ENCODE measurements at regions not wholly inside any gene's neighbourhood (a gene's known extent, or its start where the extent isn't known, plus 50 kb on each side); places are given as distances from the start of the nearest gene placed in this dataset.

DNA sequence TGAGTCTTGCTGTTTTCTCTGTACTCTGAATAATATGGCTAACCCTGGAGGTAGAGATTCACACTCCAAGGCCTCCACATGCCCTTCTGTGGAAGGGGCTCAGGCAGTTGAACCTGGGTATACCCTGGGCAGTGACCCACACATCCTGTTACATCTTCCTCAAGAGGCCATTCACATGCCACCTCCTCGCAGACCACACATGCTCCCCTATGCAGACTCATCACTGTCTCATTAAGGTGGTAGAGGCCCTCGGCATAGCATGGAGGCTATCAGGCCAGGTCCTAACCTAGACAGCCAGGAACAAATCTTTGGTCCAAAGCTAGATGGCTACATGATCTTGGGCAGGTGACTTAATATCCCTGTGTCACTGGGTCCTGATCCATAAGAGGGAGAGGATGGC lies 363.9 kb upstream of the ZNF507 start:
- no peak for DNase-seq (ENCODE audit: low spot score)

DNA sequence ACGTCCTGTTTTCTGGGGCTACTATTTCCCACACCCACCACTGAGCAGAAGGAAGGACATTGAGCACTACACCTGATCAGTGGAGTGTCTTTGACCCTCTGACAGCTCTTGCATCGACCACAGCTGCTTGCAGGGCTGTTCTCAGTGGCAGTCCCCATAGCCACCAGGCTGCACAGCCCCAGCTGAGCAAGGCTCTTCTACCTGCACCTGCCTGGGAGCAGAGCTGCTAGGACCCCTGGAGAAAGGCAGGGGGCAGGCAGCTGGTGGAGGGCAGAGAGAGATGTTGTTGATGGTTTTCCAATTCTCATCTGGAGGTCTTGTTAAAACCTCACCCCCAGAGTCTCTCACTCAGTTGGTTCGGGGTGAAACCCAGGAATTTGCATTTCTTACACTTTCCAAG lies 361.8 kb upstream of the ZNF507 start:
- DNase-seq (ENCODE audit: low spot score): no peak

DNA sequence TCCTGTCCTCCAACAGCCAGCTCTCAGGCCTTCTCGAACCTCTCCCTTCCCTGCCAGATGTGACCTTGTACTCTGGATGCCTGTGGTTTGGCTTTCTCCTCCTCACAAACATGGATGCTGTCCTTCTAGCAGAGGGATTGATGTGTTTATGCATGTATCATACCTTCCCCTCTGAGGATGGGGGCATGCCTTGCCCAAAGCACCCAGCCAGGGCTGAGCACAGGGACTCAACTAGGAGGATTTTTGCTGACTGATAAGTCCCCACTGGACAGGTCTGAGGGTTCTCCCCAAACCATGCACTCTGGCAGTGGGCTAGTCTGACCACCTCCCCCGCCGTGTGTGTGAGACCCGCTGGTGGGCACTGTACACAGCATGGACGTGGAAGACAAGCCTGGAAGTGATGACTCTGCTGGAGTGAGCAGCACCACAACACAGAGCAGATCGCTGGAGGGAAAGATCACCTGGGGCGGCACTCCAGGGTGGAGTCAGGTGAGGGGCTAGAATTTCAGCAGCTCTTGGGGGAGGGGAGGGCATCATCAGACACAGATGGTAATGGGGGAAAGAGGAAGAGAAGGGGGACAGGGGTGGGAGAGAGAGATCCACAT lies 360.3 kb upstream of the ZNF507 start:
- no peak for DNase-seq (ENCODE audit: low spot score)

DNA sequence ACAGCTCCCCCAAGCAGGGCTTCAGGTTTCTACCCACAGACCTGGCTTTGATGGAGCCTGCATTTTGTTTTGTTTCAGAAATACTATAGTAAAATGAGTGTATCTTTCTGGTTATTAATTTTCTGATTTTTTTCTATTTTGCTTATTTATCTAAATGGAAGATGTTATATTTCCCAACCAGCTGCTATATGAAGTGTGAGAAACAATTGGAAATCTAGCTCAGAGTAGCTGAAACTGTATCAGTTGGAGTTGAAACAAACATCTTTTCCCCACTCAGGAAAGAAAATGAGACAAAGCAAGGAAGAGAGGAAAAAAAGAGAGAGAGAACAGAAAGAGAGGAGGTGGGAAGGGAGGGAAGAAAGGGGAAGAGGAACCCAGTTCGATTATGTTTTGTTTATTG lies 358.5 kb upstream of the ZNF507 start:
- no peak for DNase-seq (ENCODE audit: low spot score)

DNA sequence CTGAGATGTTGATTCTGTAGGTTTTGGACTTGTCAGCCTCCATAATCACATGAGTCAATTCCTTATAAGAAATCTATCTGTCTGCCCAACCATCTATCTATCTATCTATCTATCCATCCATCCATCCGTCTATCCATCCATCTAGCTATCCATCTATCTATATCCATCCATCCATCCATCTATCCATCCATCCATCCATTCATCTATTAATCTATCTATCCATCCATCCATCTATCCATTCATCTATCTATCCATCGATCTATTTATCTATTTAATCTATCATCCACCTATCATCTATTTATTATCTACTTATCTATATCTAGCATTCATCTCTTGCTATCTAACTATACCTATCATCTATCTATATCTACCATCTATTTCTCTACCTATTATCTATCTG lies 357.2 kb upstream of the ZNF507 start:
- DNase-seq (ENCODE audit: low spot score): no peak

DNA sequence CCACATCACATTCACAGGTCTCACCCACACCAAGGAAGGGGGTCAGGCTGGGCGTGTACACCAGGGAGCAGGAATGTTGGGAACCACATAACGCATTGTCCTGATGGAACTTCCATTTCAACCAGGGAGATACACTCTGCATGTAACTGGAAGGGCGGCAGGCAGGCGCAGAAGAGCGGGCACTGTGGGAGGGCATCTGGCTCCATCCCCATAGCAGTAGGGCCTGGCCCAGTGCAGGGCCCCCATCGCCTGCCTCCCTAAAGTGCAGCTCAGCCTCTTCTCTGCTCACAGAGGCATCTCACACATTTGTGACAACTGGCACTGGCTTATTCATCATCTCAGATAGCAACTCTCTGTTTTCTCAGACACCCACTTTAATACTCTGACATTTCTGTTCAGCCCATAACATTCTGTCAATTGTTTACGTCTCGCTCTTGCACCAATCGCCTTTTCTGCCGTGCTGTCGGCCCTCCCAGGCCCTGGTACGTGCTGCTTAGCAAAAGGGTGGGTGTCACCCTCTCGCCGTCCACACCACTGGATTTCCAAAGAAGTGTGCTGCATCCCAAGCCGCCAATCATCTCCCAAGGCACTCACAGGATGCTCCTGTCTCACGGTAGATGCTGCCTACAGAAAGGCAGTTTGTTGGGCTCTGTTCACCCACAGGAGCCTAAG lies 353.3 kb upstream of the ZNF507 start:
- no peak for DNase-seq (ENCODE audit: low spot score)

DNA sequence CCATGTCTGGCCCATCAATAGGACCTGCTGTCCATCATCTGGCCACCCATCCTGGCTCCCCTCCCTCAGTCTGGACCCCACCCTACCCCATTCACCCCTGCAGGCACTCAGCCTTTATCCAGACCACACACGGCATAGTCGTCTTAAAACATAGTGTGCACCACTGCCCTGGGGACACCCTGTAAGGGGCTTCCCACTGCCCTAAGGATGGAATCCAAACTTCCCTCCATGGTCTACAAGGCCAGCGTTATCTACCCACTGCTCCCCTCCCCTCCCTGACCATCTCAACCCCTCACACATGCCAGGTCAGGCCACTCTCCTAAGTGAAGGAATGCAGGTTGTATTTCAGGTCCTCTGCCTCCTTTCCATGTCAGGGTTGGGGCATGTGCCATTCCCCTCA lies 352.7 kb upstream of the ZNF507 start:
- DNase-seq (ENCODE audit: low spot score): no peak

DNA sequence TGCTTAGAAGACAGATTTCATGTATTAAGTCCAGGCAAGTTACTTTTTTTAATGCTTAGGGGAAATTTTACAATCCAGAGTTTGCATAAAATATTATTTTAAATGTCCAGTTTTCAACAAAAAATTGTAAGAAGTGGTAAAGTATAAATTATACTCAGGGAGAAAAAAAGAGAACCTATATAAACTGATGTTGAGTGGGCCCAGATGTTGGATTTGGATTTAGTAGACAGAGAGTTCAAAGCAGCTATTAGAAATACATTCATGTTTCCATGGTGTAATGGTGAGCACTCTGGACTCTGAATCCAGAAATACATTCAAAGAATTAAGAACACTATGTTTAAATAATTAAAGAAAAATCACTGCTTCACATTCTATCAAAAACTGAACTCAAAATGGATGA lies 349.9 kb upstream of the ZNF507 start:
- no peak for DNase-seq (ENCODE audit: low spot score)

DNA sequence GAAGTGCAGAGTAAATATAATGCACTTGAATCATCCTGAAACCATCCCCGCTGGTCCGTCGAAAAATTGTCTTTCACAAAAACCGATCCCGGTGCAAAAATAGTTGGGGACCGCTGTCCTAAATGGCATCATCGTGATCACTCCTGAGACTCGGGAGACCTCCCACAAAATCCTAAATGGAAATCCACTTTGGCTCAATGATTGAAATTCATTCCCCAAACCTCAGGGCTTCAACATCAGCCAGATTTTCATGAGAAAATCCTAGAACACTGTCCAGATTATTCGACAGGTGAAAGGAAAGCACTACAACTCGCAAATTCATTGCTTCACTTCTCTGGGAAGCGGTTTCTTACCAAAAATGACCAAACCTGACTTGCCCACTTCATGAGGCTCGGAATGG lies 335.3 kb upstream of the ZNF507 start:
- no peak for DNase-seq (ENCODE audit: low spot score)

DNA sequence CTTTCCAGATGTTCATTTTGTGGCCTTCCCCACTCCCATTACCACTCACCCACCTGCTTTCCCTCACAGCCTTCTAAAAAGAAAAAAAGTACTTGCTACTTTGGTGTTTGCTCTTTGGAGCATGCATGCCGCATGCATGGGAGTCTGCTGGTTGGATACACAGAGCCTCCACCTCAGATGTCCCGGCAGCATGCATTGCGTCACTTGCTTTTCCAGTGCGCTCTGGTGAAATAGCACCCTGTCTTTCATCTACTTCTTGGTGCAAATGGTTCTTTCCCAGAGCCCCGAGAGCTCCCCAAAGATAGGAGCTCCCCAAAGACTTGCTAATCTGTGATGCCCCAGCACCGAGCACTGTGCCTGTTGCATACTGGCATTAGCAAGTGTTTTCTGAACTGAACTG lies 333.2 kb upstream of the ZNF507 start:
- DNase-seq (ENCODE audit: low spot score): no peak

DNA sequence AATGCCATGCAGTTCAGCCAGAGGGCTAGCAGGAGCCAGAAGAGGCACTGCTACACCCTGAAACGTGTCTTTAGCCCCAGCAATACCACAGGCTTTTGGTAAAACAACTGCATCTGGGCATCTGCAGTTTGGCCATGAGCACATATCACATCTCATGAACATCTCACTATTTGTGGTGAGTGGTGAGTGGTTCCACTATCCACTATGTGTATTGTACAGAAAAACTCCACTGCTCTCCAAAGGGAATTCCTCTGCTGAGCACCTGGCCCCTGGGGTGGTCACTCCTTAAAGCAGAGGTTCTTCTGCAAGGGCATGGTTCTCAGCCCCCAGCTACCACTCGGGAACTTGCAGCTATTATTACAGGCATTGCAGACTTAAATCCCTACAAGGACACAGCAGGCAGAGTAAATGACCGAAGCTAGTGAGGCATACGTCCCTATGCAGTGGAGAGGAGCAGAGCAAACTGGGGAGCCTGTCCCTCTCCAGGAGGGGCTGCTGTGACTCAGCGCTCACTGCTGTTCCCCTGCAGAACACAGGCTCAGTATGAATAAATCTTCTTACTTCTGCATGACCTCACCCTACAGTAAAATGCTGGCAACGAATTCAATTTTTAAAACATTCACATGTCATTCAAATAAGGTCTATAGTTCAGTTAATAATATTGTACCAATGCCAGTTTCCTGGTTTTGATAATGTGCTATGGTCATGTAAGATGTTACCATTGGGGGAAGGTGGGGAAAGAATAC lies 332.4 kb upstream of the ZNF507 start:
- no peak for DNase-seq (ENCODE audit: low spot score)

DNA sequence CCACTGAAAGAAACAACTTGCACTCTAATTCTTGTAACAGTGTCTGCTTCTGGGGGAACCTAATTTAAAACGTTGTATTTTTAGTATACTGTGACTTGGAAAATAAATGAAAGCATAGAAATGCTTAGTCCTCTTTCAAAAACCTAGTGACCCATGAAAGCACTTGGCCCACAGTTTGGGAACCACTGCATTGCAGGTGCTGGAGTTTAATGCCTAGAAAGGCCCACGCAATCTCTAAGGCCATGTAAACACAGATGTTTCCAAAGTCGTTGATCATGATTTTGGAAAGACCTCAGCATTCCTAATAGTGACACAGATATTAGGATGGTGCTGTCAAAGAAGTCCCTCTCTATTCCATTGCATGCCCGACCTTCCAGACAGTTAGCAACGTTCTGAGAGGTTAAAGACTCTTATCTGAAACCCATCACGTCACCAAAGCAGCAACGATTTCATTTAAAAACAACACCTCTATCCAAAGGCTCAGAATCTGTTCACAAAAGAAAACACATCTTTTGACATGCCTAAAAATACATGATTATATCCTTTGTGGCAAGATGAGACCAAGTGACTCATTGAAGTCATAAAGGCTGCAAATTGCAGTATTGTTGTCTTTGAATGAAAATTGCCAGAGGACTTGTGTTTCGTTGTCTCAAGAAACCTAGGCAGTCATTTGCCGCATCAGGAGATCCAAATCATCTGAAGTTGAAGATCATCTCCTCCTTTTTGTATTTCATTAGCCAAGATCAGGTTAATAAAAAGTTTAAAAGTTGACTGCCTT lies 328.0 kb upstream of the ZNF507 start:
- no peak for DNase-seq (ENCODE audit: low spot score)

DNA sequence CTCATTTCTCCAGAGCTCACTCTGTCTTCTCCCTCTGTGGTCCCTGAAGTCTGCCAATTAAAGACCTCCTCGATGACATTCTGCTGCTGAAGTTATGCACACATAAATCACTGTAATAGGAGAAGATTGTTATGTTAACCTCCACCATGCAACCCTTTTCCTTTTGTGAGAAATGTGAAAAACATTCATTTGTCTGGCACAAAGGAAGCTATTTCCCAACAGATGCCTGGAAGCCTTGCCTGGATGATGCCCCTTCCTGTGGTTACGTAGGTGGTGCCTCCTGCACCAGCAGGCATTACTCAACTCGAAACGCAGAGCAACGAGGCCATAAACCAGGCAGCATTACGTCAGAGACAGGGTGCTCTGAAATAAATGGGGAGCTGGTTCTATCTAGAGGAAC lies 327.4 kb upstream of the ZNF507 start:
- peak; percentile 50 for DNase-seq (ENCODE audit: low spot score)

DNA sequence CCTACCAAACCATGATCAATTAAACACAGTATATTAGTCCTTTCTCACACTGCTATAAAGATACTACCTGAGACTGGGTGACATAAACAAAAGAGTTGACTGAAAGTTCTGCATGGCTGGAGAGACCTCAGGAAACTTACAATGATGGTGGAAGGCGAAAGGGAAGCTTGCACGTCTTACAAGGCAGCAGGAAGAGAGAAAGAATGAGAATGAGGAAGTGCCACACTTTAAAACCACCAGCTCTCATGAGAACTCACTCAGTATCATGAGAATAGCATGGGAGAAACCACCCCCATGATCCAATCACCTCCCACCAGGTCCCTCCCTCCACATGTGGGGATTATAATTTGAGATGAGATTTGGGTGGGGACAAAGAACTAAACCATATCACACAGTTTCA lies 324.9 kb upstream of the ZNF507 start:
- no peak for DNase-seq (ENCODE audit: low spot score)

DNA sequence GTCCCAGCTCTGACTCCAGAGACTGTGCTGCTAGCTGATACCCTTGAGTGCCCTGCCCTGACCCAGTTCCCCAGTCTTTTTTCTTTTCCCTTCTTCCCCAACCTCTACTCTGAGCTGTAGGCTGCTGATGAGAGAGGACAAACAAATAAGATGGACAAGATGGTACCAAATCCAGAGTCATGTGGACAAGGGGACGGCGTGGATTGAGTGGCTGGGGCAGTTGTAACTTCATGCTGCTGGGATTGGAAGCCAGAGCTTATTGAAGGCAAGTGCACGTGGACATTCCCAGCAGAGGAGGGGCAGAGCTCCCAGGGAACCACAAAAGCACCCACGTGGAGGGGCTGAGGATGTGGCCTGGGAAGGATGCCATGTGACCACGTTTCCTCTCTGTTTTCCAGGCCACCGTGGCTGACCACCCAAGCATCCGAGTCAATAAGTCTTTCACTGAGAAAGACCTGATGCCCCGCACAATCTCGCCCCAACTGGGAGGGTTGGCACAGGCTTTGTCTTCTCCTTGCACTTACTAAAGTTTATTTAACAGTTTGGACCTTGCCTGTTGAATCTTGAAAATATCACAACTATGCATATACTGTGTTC lies 323.3 kb upstream of the ZNF507 start:
- no peak for DNase-seq (ENCODE audit: low spot score)

DNA sequence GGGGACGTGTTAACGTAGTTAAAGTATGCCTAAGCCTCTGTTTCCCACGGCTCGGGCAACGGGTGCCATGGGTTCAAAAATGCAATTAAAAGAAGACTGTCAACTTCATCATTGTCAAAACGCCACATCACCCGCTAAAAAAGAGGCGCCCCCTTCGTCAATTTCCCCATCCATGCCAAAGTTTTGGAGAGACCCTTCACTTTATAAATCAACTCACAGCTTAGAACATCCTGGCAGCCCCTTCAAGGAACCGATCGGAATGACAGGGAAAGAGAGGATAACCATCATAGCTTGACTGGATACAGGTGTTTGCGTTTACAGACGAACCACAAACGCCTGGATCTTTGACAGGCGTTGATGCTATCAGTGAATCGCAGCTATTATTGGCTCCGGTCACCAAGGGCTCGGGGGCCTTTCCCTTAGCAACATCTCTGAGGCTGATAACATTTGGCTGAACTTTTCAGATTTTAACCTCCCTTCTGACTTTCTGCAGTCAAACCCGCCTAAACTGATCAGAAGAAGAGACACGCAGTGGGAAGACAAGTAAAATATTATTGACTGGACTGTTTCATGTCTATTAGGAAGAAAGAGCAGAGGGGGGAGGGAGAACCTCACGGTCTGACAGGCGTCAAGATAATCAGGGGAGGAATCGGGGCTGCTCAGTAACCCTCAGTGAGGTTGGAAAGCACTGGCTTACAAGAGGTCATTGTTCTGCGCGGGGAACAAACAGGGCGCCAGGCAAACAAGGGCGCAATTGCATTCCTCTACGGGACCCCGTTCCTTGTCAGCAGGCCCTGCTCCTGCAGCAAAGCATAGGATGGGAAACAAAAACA lies 322.5 kb upstream of the ZNF507 start:
- no peak for DNase-seq (ENCODE audit: low spot score)

DNA sequence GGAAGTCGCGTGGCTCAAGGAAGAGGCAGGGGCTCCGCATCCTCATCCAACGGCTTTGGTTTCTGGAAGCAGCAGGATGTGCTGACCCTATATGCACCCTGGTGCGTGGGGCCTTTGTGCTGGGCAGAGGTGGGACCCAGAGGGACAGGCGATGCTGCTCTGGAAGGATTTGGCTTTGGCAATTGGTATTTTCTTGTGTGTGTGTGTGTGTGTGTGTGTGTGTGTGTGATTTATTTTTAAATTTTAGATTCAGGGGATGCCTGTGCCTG lies 321.9 kb upstream of the ZNF507 start:
- no peak for DNase-seq (ENCODE audit: low spot score)

DNA sequence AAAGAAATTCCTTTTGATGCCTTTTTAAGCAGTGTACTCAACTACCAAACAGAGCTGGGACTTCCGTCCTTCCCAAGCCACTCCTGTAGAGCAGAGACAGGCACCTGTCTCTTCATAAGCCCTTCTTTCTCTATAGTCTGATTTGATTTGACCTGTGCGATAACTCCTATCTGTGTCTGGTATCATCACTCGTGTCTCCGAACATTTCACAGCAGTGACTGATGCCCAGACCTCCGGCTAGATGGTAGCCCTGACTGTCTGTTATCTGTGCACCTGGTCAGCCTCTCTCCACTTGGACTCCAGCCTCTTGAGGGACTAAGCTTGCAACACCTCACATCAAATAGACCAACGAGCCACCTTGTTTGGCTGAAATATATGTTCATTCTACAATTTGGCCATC lies 316.2 kb upstream of the ZNF507 start:
- DNase-seq (ENCODE audit: low spot score): no peak

DNA sequence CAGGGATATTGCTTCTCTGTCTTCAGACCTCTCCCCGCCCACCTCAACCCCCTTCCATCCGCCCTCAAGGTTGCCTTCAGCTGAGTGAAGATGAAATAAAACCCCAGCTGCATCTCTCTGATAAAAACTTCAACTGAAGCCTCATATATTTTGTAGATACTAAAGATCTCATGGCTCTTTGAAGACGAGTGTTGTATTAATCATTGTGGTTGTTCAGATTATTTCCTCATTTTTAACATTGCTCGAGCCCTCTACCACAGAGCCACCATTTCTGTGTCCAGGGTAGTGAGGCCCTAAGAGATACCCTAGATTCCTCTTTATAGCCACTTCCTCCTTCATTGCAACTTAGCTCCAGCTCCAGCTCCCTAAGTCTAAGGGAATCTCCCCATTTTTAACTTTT lies 312.8 kb upstream of the ZNF507 start:
- DNase-seq (ENCODE audit: low spot score): no peak

DNA sequence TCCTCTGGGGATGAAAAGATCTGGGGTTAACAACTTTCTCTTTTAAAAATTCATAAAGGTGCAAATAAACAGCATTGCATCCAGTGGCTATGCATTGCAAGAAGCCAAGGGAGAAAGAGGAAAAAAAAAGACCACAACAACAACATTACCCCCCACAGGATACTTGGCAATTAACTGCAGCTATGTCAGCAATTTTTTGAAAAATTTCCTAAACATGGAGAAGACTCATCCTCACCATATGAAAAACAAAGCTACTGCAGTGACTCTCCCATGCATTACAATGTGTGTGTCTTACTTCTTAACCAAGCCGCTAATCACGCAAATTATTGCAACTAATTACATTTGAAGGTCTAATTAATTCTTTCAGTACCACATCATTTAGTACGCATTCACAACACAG lies 309.8 kb upstream of the ZNF507 start:
- no peak for DNase-seq (ENCODE audit: low spot score)

DNA sequence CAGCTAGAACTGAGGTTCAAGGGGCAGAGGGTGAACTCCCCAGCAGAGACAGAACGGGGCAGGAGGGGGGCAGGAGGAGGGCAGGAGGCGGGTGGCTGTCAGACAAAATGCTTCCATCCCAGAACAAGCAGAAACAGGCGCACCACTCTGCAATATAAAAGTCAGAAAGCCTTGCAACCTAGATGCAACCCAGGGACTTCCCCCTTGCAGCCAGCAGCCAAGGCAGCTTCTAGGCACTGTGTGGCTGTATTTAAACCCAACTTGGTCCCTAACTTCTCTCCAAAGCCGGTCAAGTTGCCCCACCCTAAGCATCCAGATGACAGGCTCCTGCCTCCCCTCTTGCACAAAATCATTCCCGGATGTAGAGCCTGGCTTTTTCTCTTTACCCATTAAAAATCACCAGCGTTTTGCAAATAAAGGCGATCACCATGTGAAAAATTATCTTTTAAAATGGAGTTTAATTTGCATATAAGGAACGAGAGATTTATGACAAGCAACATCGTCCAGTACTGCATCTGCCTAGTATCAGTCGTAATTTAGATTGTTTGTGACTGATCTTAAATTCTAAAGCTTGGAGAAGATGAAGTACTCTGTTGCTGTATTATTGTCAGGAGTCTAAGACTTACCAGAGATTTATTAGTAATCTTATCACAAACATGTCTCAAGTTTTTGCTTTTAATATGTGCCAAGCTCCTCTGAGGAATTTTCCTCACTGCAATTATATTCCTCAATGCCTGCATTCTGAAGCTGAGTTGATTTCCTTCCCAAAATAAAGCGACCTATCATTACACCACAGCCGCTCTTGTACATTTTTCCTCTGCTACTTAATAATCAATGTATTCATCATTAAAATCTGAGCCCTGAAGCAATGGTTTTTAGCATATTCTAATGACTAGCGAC lies 307.1 kb upstream of the ZNF507 start:
- no peak for DNase-seq (ENCODE audit: low spot score)

All from GM03348 (cell line).